IgD-negative memory B cell (primary cell): ENCODE measurements at regions not wholly inside any gene's neighbourhood (a gene's known extent, or its start where the extent isn't known, plus 50 kb on each side); places are given as distances from the start of the nearest gene placed in this dataset.

ENCODE experiments used
- H3K27ac Mint-ChIP-seq, 3 donors: one replicate each; pipeline ENCODE4 v1.8.0; 2020 to 2022; ENCODE audit warnings: mild to moderate bottlenecking in 3 of 3, mixed read lengths in 3 of 3, moderate library complexity in 1 of 3
- H3K27me3 Mint-ChIP-seq: one replicate; pipeline ENCODE4 v1.8.0; 2021; ENCODE audit warnings: mixed read lengths
- H3K36me3 Mint-ChIP-seq: one replicate; pipeline ENCODE4 v1.8.0; 2020; ENCODE audit warnings: mild to moderate bottlenecking, mixed read lengths
- H3K4me1 Mint-ChIP-seq, 3 donors: one replicate each; pipeline ENCODE4 v1.8.0; 2020 to 2022; ENCODE audit warnings: mixed read lengths in 3 of 3, mild to moderate bottlenecking in 1 of 3
- H3K4me3 Mint-ChIP-seq, 4 donors: one replicate each; pipeline ENCODE4 v1.8.0; 2020 to 2022; ENCODE audit warnings: mild to moderate bottlenecking in 4 of 4, mixed read lengths in 4 of 4, moderate library complexity in 3 of 4
- H3K9me3 Mint-ChIP-seq, 3 donors: one replicate each; pipeline ENCODE4 v1.8.0; 2020 to 2021; ENCODE audit warnings: mixed read lengths in 3 of 3, mild to moderate bottlenecking in 1 of 3

DNA sequence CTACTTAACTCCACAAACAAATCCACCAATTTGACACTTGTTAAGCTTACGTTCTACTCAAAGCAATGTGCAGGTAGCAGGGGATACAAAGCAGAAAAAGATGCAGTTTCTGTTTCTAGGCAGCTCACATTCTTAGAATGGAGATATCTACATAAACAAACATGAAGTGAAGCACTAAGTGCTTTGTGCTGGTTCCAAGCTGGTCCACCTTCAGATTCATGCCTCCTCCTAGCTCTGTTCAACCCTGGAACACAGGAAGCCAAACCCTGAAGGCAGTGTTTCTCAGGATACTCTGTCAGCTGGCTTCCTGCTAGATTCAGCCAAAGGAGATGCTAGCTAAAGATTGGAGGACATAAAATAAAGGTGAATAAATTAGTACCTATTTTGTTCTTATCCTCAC lies 55.3 kb upstream of the NOL4 start:
- Mint-ChIP-seq H3K9me3 (peaks cover 0 to 2% (median 0%) of the 10 kb centered on the region in 3 donors), H3K4me3 (no peak overlapping the region), H3K4me1 (no peaks in the 10 kb centered on the region), H3K27ac (no peak overlapping the region), H3K36me3 (no peaks in the 10 kb centered on the region), H3K27me3 (no peaks in the 10 kb centered on the region)

DNA sequence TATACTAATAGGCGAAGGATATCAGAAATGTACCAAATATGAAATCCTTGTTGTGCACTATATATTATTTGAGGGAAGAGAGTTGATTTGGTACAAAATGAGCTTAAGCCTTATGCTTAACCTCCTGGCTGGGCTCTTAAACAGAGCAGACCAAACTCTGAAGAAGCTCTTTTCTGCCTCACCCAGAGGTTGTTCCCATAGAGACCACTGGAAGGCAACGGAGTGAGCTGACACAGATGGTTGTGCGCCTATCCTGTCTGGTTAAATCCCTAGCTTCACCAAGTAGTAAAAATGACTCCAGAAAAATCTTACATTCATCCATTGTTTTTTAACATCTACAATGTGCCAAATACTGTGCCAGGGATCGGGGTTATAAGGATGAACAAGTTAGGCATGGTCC lies 55.9 kb upstream of the NOL4 start:
- Mint-ChIP-seq H3K27me3 (no peaks in the 10 kb centered on the region), H3K4me3 (no peak overlapping the region), H3K9me3 (peaks cover 0 to 2% (median 0%) of the 10 kb centered on the region in 3 donors), H3K4me1 (no peaks in the 10 kb centered on the region), H3K36me3 (no peaks in the 10 kb centered on the region), H3K27ac (no peak overlapping the region)

DNA sequence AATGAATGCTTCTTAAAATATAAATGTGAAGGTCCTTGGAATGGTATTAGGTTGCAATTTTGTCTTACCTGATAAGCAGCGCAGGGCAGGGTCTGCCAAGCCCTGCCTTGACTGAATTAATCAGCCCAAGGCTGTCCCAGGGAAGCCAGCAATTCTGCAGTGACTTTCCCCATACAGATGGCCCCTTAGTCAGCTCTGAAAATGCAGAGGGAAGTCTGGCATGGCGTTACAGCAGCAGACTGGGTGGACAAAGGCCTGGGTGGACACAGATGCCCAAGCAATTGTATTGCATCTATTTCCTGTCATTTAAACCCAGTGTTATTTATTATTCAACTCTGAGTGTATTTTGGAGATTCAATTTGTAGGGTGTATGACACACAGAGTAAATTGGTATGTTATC lies 56.6 kb upstream of the NOL4 start:
- H3K27me3 Mint-ChIP-seq: no peaks in the 10 kb centered on the region
- H3K36me3 Mint-ChIP-seq: no peaks in the 10 kb centered on the region

DNA sequence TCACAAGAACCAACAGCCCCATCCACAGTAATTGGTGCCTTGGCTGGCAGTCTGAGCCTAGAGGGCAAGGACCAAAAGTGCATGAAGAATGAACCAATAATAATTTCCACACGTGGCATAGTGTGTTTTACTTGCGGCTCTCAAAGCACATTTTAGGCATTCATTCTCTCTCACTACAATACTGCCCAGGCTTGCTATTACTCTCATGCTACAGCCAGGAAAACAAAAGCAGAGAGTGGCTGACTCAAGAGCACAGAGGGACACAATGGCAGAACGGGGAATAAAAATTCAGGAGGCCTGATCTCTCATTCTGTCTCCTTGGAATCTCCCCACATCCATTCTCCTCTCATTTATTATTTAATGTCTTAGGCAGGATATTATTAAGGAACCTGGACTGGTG lies 57.0 kb upstream of the NOL4 start:
- Mint-ChIP-seq H3K27me3 (peaks cover 2% of the 10 kb centered on the region), H3K4me1 (no peaks in the 10 kb centered on the region), H3K9me3 (peaks cover 2 to 6% (median 5%) of the 10 kb centered on the region in 3 donors), H3K4me3 (no peak overlapping the region), H3K27ac (no peak overlapping the region), H3K36me3 (no peaks in the 10 kb centered on the region)

More for the DNA sequence above, 56.6 kb upstream of the NOL4 start:
- no peak overlapping the region for H3K4me3 Mint-ChIP-seq
- peaks cover 0 to 3% (median under 1%) of the 10 kb centered on the region in 3 donors for H3K9me3 Mint-ChIP-seq
- no peak overlapping the region for H3K27ac Mint-ChIP-seq
- no peaks in the 10 kb centered on the region for H3K4me1 Mint-ChIP-seq

DNA sequence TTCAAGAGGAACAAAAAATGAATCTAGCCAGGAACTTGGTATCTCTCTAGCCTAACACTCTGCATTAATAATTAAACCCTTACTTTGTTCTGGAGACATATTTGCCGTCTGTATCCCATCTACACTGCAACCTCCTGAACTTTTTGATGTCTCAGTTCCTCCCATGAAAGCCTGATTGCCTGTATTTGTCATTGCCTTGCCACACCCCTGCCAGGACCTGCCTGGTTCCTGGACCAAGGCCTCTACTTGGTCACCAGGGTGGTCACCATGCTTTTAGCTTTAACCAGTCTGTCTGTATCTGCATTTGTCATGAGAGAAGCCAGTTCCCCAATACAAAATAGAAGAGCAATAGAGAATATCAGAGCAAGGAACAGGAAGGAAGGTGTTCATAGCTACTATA lies 58.8 kb upstream of the NOL4 start:
- Mint-ChIP-seq H3K27me3 (peaks cover 2% of the 10 kb centered on the region), H3K27ac (no peak overlapping the region), H3K36me3 (no peaks in the 10 kb centered on the region), H3K4me1 (no peaks in the 10 kb centered on the region), H3K9me3 (peaks cover 4 to 16% (median 6%) of the 10 kb centered on the region in 3 donors), H3K4me3 (no peak overlapping the region)

- Mint-ChIP-seq H3K27ac (no peak overlapping the region), H3K4me1 (no peaks in the 10 kb centered on the region), H3K9me3 (peaks cover 4 to 28% (median 6%) of the 10 kb centered on the region in 3 donors), H3K36me3 (no peaks in the 10 kb centered on the region), H3K4me3 (no peak overlapping the region), H3K27me3 (peaks cover 2% of the 10 kb centered on the region)
These were observed 63.1 kb upstream of the NOL4 start for GRCh38 chr18:34287825-34288224.

DNA sequence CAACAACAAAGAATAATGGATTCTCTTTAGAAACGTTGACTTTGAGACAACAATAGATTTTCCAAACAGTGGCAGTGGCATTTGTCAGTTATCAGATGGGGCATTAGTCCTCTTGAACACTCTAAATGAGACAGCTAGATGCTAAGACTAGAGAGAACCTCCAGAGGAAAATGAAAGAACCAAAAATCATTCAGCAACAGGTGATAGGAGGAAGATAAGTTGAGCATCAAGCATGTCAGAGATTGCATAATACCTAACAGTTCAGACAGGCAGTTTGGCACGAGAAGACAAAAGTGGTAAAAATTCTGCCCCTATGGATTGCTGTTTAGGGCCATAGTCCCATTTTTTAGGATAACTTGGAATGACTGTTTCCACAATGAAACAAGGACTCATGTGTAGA lies 67.9 kb upstream of the NOL4 start:
- Mint-ChIP-seq H3K36me3 (no peaks in the 10 kb centered on the region), H3K27ac (no peak overlapping the region), H3K9me3 (peaks cover 0 to 17% (median 5%) of the 10 kb centered on the region in 3 donors), H3K4me1 (no peaks in the 10 kb centered on the region), H3K4me3 (no peak overlapping the region), H3K27me3 (no peaks in the 10 kb centered on the region)

- Mint-ChIP-seq H3K27ac (no peak overlapping the region), H3K4me1 (no peaks in the 10 kb centered on the region), H3K4me3 (no peak overlapping the region), H3K36me3 (no peaks in the 10 kb centered on the region), H3K9me3 (peaks cover 3 to 6% (median 5%) of the 10 kb centered on the region in 3 donors), H3K27me3 (no peaks in the 10 kb centered on the region)
These were observed 72.6 kb upstream of the NOL4 start for GRCh38 chr18:34297287-34297686.

GRCh38 chr18:34299828-34300227 lies 75.1 kb upstream of the NOL4 start:
- Mint-ChIP-seq H3K27ac (no peak overlapping the region), H3K27me3 (no peaks in the 10 kb centered on the region), H3K9me3 (peaks cover 5 to 8% (median 6%) of the 10 kb centered on the region in 3 donors), H3K36me3 (no peaks in the 10 kb centered on the region), H3K4me3 (no peak overlapping the region), H3K4me1 (no peaks in the 10 kb centered on the region)

- Mint-ChIP-seq H3K9me3 (peaks cover 3 to 9% (median 5%) of the 10 kb centered on the region in 3 donors), H3K36me3 (peaks cover 2% of the 10 kb centered on the region), H3K4me1 (no peaks in the 10 kb centered on the region), H3K27me3 (no peaks in the 10 kb centered on the region), H3K4me3 (no peak overlapping the region), H3K27ac (no peak overlapping the region)
These were observed 86.8 kb upstream of the NOL4 start for GRCh38 chr18:34311468-34311867.

- no peak overlapping the region for H3K4me3 Mint-ChIP-seq
- H3K27me3 Mint-ChIP-seq: no peaks in the 10 kb centered on the region
- H3K9me3 Mint-ChIP-seq: peaks cover 0 to 4% (median 0%) of the 10 kb centered on the region in 3 donors
- no peaks in the 10 kb centered on the region for H3K36me3 Mint-ChIP-seq
- no peak overlapping the region for H3K27ac Mint-ChIP-seq
- no peaks in the 10 kb centered on the region for H3K4me1 Mint-ChIP-seq
These were observed 90.1 kb upstream of the NOL4 start for GRCh38 chr18:34314847-34315246.

DNA sequence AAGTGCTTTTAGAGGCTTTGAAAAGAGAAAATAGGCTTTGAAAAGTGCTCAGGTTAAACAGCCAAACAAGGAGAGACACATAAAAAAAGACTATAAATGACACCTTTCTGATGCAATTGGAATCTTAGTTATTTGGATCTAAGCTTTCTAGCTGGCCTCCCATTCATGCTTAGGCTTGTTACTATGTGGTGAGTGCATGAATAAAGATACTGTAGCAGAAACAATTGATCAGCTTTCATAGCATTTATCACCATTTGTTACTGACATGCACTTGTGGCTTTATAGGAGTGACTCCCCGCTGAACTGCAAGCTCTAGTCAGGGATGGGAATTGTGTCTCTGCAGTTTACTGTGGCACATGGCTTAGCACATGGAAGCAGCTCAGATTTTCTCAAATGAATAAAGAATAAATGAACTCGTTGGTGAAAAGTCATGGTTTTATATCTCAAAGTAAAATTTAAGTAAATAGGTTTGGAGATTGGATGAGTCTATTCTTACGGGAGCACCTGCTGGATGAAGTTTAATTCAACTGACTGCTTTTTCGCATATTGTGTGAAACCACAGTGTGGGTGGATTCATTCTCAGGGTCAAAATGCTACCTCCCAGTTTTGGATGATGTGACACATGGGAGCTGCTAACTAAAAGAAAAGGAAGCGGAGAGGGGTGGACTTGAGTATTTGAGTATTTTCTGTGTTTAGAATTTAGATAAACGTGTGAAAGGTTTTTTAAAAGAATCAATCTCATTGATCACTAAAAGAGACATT lies 91.1 kb upstream of the NOL4 start:
- Mint-ChIP-seq H3K4me3 (no peak overlapping the region), H3K27ac (no peak overlapping the region), H3K36me3 (no peaks in the 10 kb centered on the region), H3K9me3 (peaks cover 0 to 4% (median 0%) of the 10 kb centered on the region in 3 donors), H3K27me3 (no peaks in the 10 kb centered on the region), H3K4me1 (no peaks in the 10 kb centered on the region)

DNA sequence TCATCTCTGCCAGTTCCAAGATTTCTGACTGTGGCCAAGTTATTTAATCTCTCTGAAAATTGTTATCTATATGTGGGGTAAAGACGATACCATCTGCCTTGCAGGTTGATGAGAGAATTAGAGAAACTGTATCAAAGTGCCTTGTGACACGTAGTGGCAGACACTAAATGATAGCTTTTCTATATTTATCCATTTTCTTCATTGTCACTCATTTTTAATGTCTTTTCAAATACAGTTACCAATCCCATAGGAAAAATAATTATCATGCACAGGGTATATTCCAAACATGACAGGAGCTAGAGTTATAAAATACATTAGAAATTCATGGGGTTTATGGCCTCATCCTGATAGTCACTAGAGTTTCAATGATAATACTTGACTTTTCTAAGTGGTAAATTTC lies 95.6 kb upstream of the NOL4 start:
- Mint-ChIP-seq H3K4me3 (no peak overlapping the region), H3K27ac (no peak overlapping the region)

GRCh38 chr18:34321066-34321465 lies 96.4 kb upstream of the NOL4 start:
- H3K4me1 Mint-ChIP-seq: no peaks in the 10 kb centered on the region
- no peaks in the 10 kb centered on the region for H3K27me3 Mint-ChIP-seq
- H3K4me3 Mint-ChIP-seq: no peak overlapping the region
- H3K27ac Mint-ChIP-seq: no peak overlapping the region
- H3K9me3 Mint-ChIP-seq: peaks cover 0 to 1% (median 0%) of the 10 kb centered on the region in 3 donors
- H3K36me3 Mint-ChIP-seq: no peaks in the 10 kb centered on the region

More for the DNA sequence above, 95.6 kb upstream of the NOL4 start:
- H3K36me3 Mint-ChIP-seq: no peaks in the 10 kb centered on the region
- H3K27me3 Mint-ChIP-seq: no peaks in the 10 kb centered on the region
- peaks cover 0 to 1% (median 0%) of the 10 kb centered on the region in 3 donors for H3K9me3 Mint-ChIP-seq
- no peaks in the 10 kb centered on the region for H3K4me1 Mint-ChIP-seq

GRCh38 chr18:34322365-34323289 lies 97.9 kb upstream of the NOL4 start:
- H3K27ac Mint-ChIP-seq: no peak overlapping the region
- no peaks in the 10 kb centered on the region for H3K27me3 Mint-ChIP-seq
- H3K4me3 Mint-ChIP-seq: no peak overlapping the region
- H3K9me3 Mint-ChIP-seq: peaks cover 0 to 1% (median 0%) of the 10 kb centered on the region in 3 donors
- H3K4me1 Mint-ChIP-seq: no peaks in the 10 kb centered on the region
- H3K36me3 Mint-ChIP-seq: no peaks in the 10 kb centered on the region
